ENCODE measurements at regions not wholly inside any gene's neighbourhood (a gene's known extent, or its start where the extent isn't known, plus 50 kb on each side); places are given as distances from the start of the nearest gene placed in this dataset.

GRCh38 chr22:48955351-48956311, 872.0 kb downstream of the BRD1 start:
- no peaks in the 10 kb centered on the region for H3F3A ChIP-seq (ENCODE audit: insufficient read depth)
- no peaks in the 10 kb centered on the region for H3K79me2 ChIP-seq (ENCODE audit: insufficient read depth, low read length)
- no peaks in the 10 kb centered on the region for H3K27me3 ChIP-seq (ENCODE audit: low read length)
- H3K27ac ChIP-seq (ENCODE audit: low read depth, low read length) = no peak overlapping the region
- no peak overlapping the region for H2AFZ ChIP-seq (ENCODE audit: low read depth, low read length, severe bottlenecking)
- no peaks in the 10 kb centered on the region for H3K36me3 ChIP-seq (ENCODE audit: low read length)
- H3K9me2 ChIP-seq (replicated peaks; ENCODE audit: insufficient read depth, low read length) = no peaks in the 10 kb centered on the region
- no peaks in the 10 kb centered on the region for H3K9me3 ChIP-seq (ENCODE audit: insufficient read depth, low read length)
- no peak overlapping the region for H3K4me2 ChIP-seq (ENCODE audit: low read depth, low read length, poor library complexity, severe bottlenecking)
- H3K4me3 ChIP-seq (ENCODE audit: insufficient read depth, low read length, poor library complexity, severe bottlenecking) = no peak overlapping the region
- H3K9ac ChIP-seq (ENCODE audit: low read length) = no peak overlapping the region
- TF ChIP-seq EZH2phosphoT487 (conservative IDR thresholded peaks at IDR 0.05; ENCODE audit: low read length) = no peak
- TF ChIP-seq, protein P1, sequence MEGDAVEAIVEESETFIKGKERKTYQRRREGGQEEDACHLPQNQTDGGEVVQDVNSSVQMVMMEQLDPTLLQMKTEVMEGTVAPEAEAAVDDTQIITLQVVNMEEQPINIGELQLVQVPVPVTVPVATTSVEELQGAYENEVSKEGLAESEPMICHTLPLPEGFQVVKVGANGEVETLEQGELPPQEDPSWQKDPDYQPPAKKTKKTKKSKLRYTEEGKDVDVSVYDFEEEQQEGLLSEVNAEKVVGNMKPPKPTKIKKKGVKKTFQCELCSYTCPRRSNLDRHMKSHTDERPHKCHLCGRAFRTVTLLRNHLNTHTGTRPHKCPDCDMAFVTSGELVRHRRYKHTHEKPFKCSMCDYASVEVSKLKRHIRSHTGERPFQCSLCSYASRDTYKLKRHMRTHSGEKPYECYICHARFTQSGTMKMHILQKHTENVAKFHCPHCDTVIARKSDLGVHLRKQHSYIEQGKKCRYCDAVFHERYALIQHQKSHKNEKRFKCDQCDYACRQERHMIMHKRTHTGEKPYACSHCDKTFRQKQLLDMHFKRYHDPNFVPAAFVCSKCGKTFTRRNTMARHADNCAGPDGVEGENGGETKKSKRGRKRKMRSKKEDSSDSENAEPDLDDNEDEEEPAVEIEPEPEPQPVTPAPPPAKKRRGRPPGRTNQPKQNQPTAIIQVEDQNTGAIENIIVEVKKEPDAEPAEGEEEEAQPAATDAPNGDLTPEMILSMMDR (IDR thresholded peaks at IDR 0.05; ENCODE audit: insufficient read depth, low read length, poor library complexity, severe bottlenecking) = no peak
- H4K20me1 ChIP-seq (ENCODE audit: low read depth, low read length) = no peaks in the 10 kb centered on the region

- no peaks in the 10 kb centered on the region for H3K79me2 ChIP-seq (ENCODE audit: insufficient read depth, low read length)
- H3K9me2 ChIP-seq (replicated peaks; ENCODE audit: insufficient read depth, low read length) = no peaks in the 10 kb centered on the region
- no peaks in the 10 kb centered on the region for H3K9me3 ChIP-seq (ENCODE audit: insufficient read depth, low read length)
- TF ChIP-seq, protein P1 (IDR thresholded peaks at IDR 0.05; ENCODE audit: insufficient read depth, low read length, poor library complexity, severe bottlenecking) = no peak
- no peak for TF ChIP-seq EZH2phosphoT487 (conservative IDR thresholded peaks at IDR 0.05; ENCODE audit: low read length)
- no peak overlapping the region for H3K27ac ChIP-seq (ENCODE audit: low read depth, low read length)
- H2AFZ ChIP-seq (ENCODE audit: low read depth, low read length, severe bottlenecking) = no peak overlapping the region
- H4K20me1 ChIP-seq (ENCODE audit: low read depth, low read length) = no peaks in the 10 kb centered on the region
- no peak overlapping the region for H3K4me3 ChIP-seq (ENCODE audit: insufficient read depth, low read length, poor library complexity, severe bottlenecking)
- H3K36me3 ChIP-seq (ENCODE audit: low read length) = no peaks in the 10 kb centered on the region
- H3K27me3 ChIP-seq (ENCODE audit: low read length) = no peaks in the 10 kb centered on the region
- H3K9ac ChIP-seq (ENCODE audit: low read length) = no peak overlapping the region
- no peak overlapping the region for H3K4me2 ChIP-seq (ENCODE audit: low read depth, low read length, poor library complexity, severe bottlenecking)
- H3F3A ChIP-seq (ENCODE audit: insufficient read depth) = no peaks in the 10 kb centered on the region
Measured at GRCh38 chr22:48954781-48955311, 872.8 kb downstream of the BRD1 start.

DNA sequence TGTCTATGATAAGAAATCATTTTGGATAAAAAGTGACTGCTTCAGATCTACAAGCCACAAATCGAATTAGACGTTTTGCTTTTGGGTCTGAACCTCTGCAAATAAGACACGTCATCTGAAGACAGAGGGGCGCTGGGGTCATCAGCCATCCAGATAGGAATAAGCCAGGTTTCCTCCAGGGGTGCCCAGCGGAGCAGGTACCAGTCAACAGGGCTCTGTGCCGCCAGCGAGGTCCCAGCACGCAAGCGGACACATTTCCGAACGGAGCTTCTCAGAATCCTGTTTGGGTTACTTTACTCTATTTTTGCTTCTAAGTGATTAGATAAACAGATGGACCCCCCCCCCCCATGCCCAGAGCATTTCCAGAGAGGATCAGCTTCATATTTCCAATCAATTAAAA, 873.8 kb downstream of the BRD1 start:
- TF ChIP-seq, protein P1 (IDR thresholded peaks at IDR 0.05; ENCODE audit: insufficient read depth, low read length, poor library complexity, severe bottlenecking) = no peak
- TF ChIP-seq EZH2phosphoT487 (conservative IDR thresholded peaks at IDR 0.05; ENCODE audit: low read length) = no peak
- no peaks in the 10 kb centered on the region for H3K9me3 ChIP-seq (ENCODE audit: insufficient read depth, low read length)
- no peaks in the 10 kb centered on the region for H3K27me3 ChIP-seq (ENCODE audit: low read length)
- H3K27ac ChIP-seq (ENCODE audit: low read depth, low read length) = no peak overlapping the region
- H3K9ac ChIP-seq (ENCODE audit: low read length) = no peak overlapping the region
- H2AFZ ChIP-seq (ENCODE audit: low read depth, low read length, severe bottlenecking) = no peak overlapping the region
- no peaks in the 10 kb centered on the region for H4K20me1 ChIP-seq (ENCODE audit: low read depth, low read length)
- no peak overlapping the region for H3K4me3 ChIP-seq (ENCODE audit: insufficient read depth, low read length, poor library complexity, severe bottlenecking)
- H3K4me2 ChIP-seq (ENCODE audit: low read depth, low read length, poor library complexity, severe bottlenecking) = no peak overlapping the region
- no peaks in the 10 kb centered on the region for H3K9me2 ChIP-seq (replicated peaks; ENCODE audit: insufficient read depth, low read length)
- no peaks in the 10 kb centered on the region for H3K36me3 ChIP-seq (ENCODE audit: low read length)
- H3F3A ChIP-seq (ENCODE audit: insufficient read depth) = no peaks in the 10 kb centered on the region
- no peaks in the 10 kb centered on the region for H3K79me2 ChIP-seq (ENCODE audit: insufficient read depth, low read length)
